ENCODE measurements at regions not wholly inside any gene's neighbourhood (a gene's known extent, or its start where the extent isn't known, plus 50 kb on each side); places are given as distances from the start of the nearest gene placed in this dataset.

DNA sequence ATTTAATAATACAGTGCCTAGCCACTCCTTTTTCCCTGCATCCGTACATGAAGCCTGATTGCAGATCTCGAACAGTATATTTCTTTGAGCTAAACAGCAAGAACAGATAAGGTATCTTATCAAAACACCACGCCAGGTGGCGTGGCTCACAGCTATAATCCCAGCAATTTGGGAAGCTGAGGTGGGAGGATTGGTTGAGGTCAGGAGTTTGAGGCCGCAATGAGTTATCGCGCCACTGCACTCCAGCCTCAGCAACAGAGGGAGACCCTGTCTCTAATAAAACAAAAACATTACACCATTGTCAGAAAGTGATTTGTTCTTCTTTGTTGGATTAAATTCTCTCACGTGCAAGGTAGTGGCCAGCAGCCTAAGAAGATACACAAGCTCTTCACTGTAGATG lies 291.2 kb upstream of the DMRT1 start:
- TF ChIP-seq, protein P1, sequence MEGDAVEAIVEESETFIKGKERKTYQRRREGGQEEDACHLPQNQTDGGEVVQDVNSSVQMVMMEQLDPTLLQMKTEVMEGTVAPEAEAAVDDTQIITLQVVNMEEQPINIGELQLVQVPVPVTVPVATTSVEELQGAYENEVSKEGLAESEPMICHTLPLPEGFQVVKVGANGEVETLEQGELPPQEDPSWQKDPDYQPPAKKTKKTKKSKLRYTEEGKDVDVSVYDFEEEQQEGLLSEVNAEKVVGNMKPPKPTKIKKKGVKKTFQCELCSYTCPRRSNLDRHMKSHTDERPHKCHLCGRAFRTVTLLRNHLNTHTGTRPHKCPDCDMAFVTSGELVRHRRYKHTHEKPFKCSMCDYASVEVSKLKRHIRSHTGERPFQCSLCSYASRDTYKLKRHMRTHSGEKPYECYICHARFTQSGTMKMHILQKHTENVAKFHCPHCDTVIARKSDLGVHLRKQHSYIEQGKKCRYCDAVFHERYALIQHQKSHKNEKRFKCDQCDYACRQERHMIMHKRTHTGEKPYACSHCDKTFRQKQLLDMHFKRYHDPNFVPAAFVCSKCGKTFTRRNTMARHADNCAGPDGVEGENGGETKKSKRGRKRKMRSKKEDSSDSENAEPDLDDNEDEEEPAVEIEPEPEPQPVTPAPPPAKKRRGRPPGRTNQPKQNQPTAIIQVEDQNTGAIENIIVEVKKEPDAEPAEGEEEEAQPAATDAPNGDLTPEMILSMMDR (IDR thresholded peaks at IDR 0.05 in 4 of 5, conservative IDR thresholded peaks at IDR 0.05 in 1 of 5), result no peak
- TF ChIP-seq POLR2A (IDR thresholded peaks at IDR 0.05), result no peak
